Thoracic aorta (tissue), 2 donors: ENCODE measurements at regions not wholly inside any gene's neighbourhood (a gene's known extent, or its start where the extent isn't known, plus 50 kb on each side); places are given as distances from the start of the nearest gene placed in this dataset.

Experiments used
- ATAC-seq: fragments of 150-250 bp; one replicate; pipeline ENCODE4 v1.8.0; 2017; ENCODE audit warnings: low read depth; ENCODE audit not compliant: insufficient number of reproducible peaks, low FRiP score
- DNase-seq: peaks from one replicate; pipeline ENCODE4 v3.0.0-alpha.2; 2020; ENCODE audit warnings: low spot score
- H3K27ac ChIP-seq, 2 donors: fragments of 200-600 bp; sonication (generic); 1 replicate in 1 of 2; 2 replicates in 1 of 2; pipeline ENCODE4 v1.5.1; 2016; ENCODE audit warnings: mild to moderate bottlenecking in 2 of 2, moderate library complexity in 2 of 2
- H3K27me3 ChIP-seq: fragments of 200-600 bp; sonication (generic); replicated peaks from 2 replicates; pipeline ENCODE4 v1.6.0; 2016; ENCODE audit warnings: mild to moderate bottlenecking; ENCODE audit not compliant: insufficient read depth
- H3K36me3 ChIP-seq: fragments of 200-600 bp; sonication (generic); one replicate; pipeline ENCODE4 v1.5.1; 2016
- H3K4me1 ChIP-seq, 2 donors: fragments of 200-600 bp; sonication (generic); 1 replicate in 1 of 2; 2 replicates in 1 of 2; pipeline versions ENCODE4 v1.5.1 to v1.6.0; 2016; ENCODE audit warnings: low read depth in 2 of 2, mild to moderate bottlenecking in 1 of 2; ENCODE audit not compliant: control insufficient read depth in 1 of 2
- H3K4me3 ChIP-seq: fragments of 200-600 bp; sonication (generic); 2 replicates; pipeline ENCODE4 v1.5.1; 2016; ENCODE audit warnings: mild to moderate bottlenecking
- H3K9me3 ChIP-seq: fragments of 200-600 bp; sonication (generic); 2 replicates; pipeline ENCODE4 v1.5.1; 2016
- TF ChIP-seq, protein P1 (sequence below): fragments of 200-600 bp; sonication (generic); IDR thresholded peaks from one replicate; pipeline ENCODE4 v1.5.1; 2019; ENCODE audit warnings: antibody characterized with exemption

DNA sequence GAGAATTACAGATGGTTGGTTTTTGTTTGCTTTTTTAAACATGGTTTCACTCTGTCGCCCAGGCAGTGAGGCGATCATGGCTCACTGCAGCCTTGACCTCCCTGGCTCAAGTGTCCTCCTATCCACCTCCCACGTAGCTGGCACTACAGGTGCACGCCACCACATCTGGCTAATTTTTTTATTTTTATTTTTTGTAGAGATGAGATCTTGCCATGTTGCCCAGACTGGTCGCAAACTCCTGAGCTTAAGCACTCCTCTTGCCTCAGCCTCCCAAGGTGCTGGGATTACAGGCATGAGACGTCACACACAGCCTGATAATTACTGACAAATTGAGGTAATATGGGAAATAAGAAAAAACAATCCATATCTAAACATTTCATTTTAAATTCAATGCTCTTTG is 110.5 kb upstream of the ZSWIM2 start:
- H3K4me1 ChIP-seq, result no peaks in the 10 kb centered on the region
- no peak overlapping the region for H3K27ac ChIP-seq
- H3K27me3 ChIP-seq, result no peaks in the 10 kb centered on the region
- TF ChIP-seq, protein P1, sequence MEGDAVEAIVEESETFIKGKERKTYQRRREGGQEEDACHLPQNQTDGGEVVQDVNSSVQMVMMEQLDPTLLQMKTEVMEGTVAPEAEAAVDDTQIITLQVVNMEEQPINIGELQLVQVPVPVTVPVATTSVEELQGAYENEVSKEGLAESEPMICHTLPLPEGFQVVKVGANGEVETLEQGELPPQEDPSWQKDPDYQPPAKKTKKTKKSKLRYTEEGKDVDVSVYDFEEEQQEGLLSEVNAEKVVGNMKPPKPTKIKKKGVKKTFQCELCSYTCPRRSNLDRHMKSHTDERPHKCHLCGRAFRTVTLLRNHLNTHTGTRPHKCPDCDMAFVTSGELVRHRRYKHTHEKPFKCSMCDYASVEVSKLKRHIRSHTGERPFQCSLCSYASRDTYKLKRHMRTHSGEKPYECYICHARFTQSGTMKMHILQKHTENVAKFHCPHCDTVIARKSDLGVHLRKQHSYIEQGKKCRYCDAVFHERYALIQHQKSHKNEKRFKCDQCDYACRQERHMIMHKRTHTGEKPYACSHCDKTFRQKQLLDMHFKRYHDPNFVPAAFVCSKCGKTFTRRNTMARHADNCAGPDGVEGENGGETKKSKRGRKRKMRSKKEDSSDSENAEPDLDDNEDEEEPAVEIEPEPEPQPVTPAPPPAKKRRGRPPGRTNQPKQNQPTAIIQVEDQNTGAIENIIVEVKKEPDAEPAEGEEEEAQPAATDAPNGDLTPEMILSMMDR, result no peak
- no peaks in the 10 kb centered on the region for H3K9me3 ChIP-seq
- no peak overlapping the region for H3K4me3 ChIP-seq
- no peak for DNase-seq
- no peak for ATAC-seq
- H3K36me3 ChIP-seq, result no peaks in the 10 kb centered on the region

DNA sequence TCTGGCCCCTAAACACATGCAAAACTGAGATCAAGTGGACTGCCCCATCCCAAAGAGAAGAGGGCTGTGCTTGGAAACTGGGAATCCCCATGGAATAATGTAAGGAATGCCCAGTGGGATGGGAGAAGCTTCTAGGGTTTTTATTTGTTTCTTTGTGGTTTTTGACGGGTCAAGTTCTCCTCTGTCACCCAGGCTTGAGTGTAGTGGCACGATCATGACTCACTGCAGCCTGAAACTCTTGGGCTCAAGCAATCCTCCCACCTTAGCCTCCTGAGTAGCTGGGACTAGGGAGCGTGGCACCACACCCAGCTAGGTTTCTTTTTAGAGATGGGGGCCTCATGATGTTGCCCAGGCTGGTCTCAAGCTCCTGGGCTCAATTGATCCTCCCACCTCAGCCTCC is 101.7 kb upstream of the ZSWIM2 start:
- Histone ChIP-seq H3K4me1 (peaks cover 0 to 5% of the 10 kb centered on the region in 2 donors), H3K27me3 (no peaks in the 10 kb centered on the region), H3K27ac (no peak overlapping the region), H3K9me3 (no peaks in the 10 kb centered on the region), H3K4me3 (no peak overlapping the region), H3K36me3 (no peaks in the 10 kb centered on the region)
- no peak for DNase-seq
- TF ChIP-seq, protein P1, result no peak
- no peak for ATAC-seq

GRCh38 chr2:186949726-186950256 is 100.8 kb upstream of the ZSWIM2 start:
- DNase-seq (no peak), ATAC-seq (no peak)
- Histone ChIP-seq H3K27me3 (no peaks in the 10 kb centered on the region), H3K36me3 (no peaks in the 10 kb centered on the region), H3K4me3 (no peak overlapping the region), H3K4me1 (peaks cover 0 to 5% of the 10 kb centered on the region in 2 donors), H3K9me3 (no peaks in the 10 kb centered on the region), H3K27ac (no peak overlapping the region)
- TF ChIP-seq, protein P1, result no peak

DNA sequence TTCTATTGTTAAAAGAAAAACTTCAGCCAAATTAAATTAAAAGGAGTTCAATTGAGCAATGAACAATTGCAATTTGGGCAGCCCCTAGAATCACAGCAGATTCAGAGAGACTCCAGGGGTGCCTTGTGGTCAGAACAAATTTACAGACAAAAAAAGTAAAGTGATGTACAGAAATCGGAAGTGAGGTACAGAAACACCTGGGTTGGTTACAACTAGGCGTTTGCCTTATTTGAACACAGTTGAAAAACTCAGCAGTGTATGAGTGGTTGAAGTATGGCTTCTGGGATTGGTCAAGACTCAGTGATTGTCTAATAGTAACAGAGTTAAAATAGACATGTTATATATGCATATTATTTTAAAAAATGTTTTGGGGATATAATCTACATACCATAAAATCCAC is 98.5 kb upstream of the ZSWIM2 start:
- ATAC-seq, result no peak
- TF ChIP-seq, protein P1, result no peak
- Histone ChIP-seq H3K36me3 (no peaks in the 10 kb centered on the region), H3K27ac (no peak overlapping the region), H3K4me1 (peaks cover 0 to 5% of the 10 kb centered on the region in 2 donors), H3K4me3 (no peak overlapping the region), H3K27me3 (no peaks in the 10 kb centered on the region), H3K9me3 (no peaks in the 10 kb centered on the region)
- DNase-seq, result no peak

DNA sequence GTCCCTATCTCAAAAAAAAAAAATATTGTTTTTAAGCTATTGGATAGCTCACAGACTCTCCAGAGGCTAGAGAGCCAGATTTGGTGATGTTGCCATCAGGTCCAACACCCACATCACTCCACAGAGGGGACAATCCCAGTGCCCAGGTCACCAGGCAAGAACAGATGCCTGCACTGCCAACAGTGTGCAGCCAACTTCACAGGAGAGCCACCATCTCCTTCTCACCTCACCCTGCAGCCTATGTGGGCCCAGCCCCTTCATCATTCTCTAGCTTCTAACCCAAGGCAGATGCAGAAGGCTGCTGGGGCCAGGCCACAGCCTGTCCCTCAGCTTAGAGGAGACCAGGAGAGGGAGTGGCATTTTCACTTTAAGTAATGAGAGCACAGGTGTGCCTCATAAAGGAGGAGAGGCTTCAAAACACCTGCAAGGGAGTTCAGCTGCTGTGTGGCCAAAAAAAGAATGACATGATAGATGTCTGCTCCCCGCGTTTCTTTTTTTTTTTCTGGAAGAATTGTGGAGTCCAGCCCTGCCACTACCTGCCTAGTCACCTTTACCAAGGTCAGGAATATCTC is 98.0 kb upstream of the ZSWIM2 start:
- Histone ChIP-seq H3K4me1 (peaks cover 0 to 5% of the 10 kb centered on the region in 2 donors), H3K27me3 (no peaks in the 10 kb centered on the region), H3K27ac (no peak overlapping the region), H3K9me3 (no peaks in the 10 kb centered on the region), H3K4me3 (no peak overlapping the region), H3K36me3 (no peaks in the 10 kb centered on the region)
- no peak for DNase-seq
- no peak for ATAC-seq
- TF ChIP-seq, protein P1, result no peak
